BLaER1 (cell line): ENCODE measurements at regions not wholly inside any gene's neighbourhood (a gene's known extent, or its start where the extent isn't known, plus 50 kb on each side); places are given as distances from the start of the nearest gene placed in this dataset.

Experiments used
- H3K27ac ChIP-seq: shearing (Covaris generic); formaldehyde crosslinking; 2 replicates; pipeline ENCODE4 v1.8.1; 2022
- H3K27me3 ChIP-seq: shearing (Covaris generic); formaldehyde crosslinking; 2 replicates; pipeline ENCODE4 v1.8.1; 2022
- H3K36me3 ChIP-seq: shearing (Covaris generic); formaldehyde crosslinking; 2 replicates; pipeline ENCODE4 v1.8.1; 2022
- H3K4me1 ChIP-seq: shearing (Covaris generic); formaldehyde crosslinking; 2 replicates; pipeline ENCODE4 v1.8.1; 2022
- H3K4me2 ChIP-seq: shearing (Covaris generic); formaldehyde crosslinking; 2 replicates; pipeline ENCODE4 v1.8.1; 2022
- H3K4me3 ChIP-seq: shearing (Covaris generic); formaldehyde crosslinking; 2 replicates; pipeline ENCODE4 v1.8.1; 2022
- H3K9ac ChIP-seq: shearing (Covaris generic); formaldehyde crosslinking; 2 replicates; pipeline ENCODE4 v1.8.1; 2022
- H3K9me3 ChIP-seq: shearing (Covaris generic); formaldehyde crosslinking; 2 replicates; pipeline ENCODE4 v1.8.1; 2022
- H4K20me1 ChIP-seq: shearing (Covaris generic); formaldehyde crosslinking; 2 replicates; pipeline ENCODE4 v1.8.1; 2022
- Cebpa-rat ChIP-seq: shearing (Covaris generic); IDR thresholded peaks from 2 replicates; pipeline ENCODE4 v1.8.1; 2022

DNA sequence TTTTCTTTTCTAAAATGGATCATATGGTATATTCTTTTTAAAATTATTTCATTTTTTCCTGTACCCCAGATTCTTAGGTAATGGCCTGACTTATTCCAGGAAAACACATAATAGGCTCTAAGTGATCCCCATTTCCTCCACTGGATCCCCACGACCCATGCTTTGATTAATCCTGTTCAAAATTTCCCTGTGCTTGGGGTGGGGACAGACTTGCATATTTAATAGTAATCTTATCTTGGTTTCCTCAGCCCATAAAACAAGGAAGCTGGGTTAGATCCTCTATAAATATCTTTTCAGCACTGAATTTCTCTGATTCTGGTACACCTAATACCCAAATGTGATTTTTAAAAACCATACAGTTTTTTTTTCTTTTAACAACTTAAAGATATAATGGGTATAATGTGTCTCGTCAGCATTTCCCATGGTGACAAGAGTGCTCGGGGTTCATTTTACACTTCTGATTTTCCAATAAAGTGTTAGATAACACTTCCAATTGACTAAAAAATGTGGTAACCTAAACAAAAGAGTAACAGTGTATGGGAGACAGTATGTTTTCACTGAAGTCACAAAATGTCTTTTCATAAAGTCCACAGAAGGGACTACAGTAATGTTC is 693.5 kb upstream of the TENM3 start:
- H3K4me2 ChIP-seq, result no peak overlapping the region
- H3K27me3 ChIP-seq, result no peaks in the 10 kb centered on the region
- no peaks in the 10 kb centered on the region for H3K9me3 ChIP-seq
- H4K20me1 ChIP-seq, result no peaks in the 10 kb centered on the region
- H3K9ac ChIP-seq, result no peak overlapping the region
- no peak for TF ChIP-seq Cebpa-rat
- H3K27ac ChIP-seq, result no peak overlapping the region
- H3K36me3 ChIP-seq, result no peaks in the 10 kb centered on the region
- no peaks in the 10 kb centered on the region for H3K4me1 ChIP-seq
- H3K4me3 ChIP-seq, result no peak overlapping the region

- Histone ChIP-seq H3K27ac (no peak overlapping the region), H3K9ac (no peak overlapping the region), H4K20me1 (no peaks in the 10 kb centered on the region), H3K4me2 (no peak overlapping the region), H3K27me3 (no peaks in the 10 kb centered on the region), H3K9me3 (no peaks in the 10 kb centered on the region), H3K4me3 (no peak overlapping the region), H3K4me1 (no peaks in the 10 kb centered on the region), H3K36me3 (no peaks in the 10 kb centered on the region)
- no peak for TF ChIP-seq Cebpa-rat
Measured at GRCh38 chr4:181550381-181550780, 692.8 kb upstream of the TENM3 start.

DNA sequence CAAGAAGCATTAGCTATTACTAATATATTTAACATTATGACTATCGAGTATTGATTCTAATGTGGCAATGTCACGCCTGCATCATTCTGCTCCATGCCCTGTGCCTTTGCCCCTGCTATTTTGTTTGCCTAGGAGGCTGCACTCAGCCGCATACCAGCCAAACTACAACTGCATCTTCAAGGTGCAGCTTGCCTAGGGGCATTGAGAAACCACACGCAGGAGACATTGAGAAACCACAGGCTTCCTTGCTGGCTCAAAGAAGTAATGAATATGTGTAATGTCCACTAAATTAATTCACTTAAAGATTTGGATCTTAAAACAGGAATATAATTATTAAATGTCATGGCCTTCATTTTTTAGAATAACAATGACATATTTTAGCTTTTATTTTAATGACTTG is 683.6 kb upstream of the TENM3 start:
- TF ChIP-seq Cebpa-rat, result no peak
- Histone ChIP-seq H3K9me3 (no peaks in the 10 kb centered on the region), H3K4me3 (no peak overlapping the region), H3K27me3 (no peaks in the 10 kb centered on the region), H3K4me2 (no peak overlapping the region), H3K27ac (no peak overlapping the region), H4K20me1 (no peaks in the 10 kb centered on the region), H3K4me1 (no peaks in the 10 kb centered on the region), H3K9ac (no peak overlapping the region), H3K36me3 (no peaks in the 10 kb centered on the region)

DNA sequence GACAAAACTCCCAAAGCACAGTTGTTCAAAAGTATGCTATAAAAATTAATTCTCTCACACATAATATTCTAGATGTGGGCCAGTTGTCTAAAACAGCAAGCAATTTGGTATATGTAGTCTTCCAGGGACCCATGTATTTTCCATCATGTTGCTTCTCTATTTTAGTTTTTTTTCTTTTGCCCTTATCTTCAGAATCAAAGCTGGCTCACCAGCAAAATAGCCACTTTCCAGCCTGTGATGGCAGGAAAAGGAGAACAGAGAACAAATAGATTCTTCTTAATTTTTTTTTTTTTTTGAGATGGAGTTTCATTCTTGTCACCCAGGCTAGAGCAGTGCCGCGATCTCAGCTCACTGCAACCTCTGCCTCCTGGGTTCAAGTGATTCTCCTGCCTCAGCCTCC is 680.8 kb upstream of the TENM3 start:
- no peak overlapping the region for H3K4me3 ChIP-seq

GRCh38 chr4:181564625-181565024 is 678.6 kb upstream of the TENM3 start:
- Histone ChIP-seq H3K9ac (no peak overlapping the region), H3K27me3 (no peaks in the 10 kb centered on the region), H3K27ac (no peak overlapping the region), H3K36me3 (no peaks in the 10 kb centered on the region), H3K4me3 (no peak overlapping the region), H3K4me2 (no peak overlapping the region), H3K4me1 (no peaks in the 10 kb centered on the region), H3K9me3 (no peaks in the 10 kb centered on the region), H4K20me1 (no peaks in the 10 kb centered on the region)
- no peak for TF ChIP-seq Cebpa-rat

More for the DNA sequence above, 680.8 kb upstream of the TENM3 start:
- H3K36me3 ChIP-seq, result no peaks in the 10 kb centered on the region
- H4K20me1 ChIP-seq, result no peaks in the 10 kb centered on the region
- TF ChIP-seq Cebpa-rat, result no peak
- no peak overlapping the region for H3K9ac ChIP-seq
- H3K9me3 ChIP-seq, result no peaks in the 10 kb centered on the region
- no peak overlapping the region for H3K4me2 ChIP-seq
- no peak overlapping the region for H3K27ac ChIP-seq
- no peaks in the 10 kb centered on the region for H3K4me1 ChIP-seq
- no peaks in the 10 kb centered on the region for H3K27me3 ChIP-seq

DNA sequence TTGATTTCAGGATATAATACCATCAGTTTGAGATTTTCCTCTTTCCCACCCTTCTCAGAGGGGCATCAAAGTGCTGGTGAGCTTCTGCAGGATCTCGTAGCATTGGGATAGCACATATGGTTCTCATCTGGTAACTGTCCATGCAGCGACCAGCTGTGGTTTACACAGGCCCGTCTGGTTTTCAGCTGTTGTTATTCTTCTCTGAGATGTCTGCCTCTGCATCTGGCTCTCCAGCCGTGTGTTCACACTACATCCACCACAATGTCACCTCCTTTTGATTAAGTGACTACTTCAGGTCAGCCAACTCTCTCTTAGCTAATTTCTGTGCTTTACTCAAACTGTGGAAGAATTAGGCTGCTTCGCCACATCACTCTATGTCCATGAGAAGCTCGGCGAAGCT is 676.7 kb upstream of the TENM3 start:
- H3K4me1 ChIP-seq, result no peaks in the 10 kb centered on the region
- H3K4me3 ChIP-seq, result no peak overlapping the region
- H4K20me1 ChIP-seq, result no peaks in the 10 kb centered on the region
- H3K9ac ChIP-seq, result no peak overlapping the region
- no peak overlapping the region for H3K27ac ChIP-seq
- no peaks in the 10 kb centered on the region for H3K9me3 ChIP-seq
- TF ChIP-seq Cebpa-rat, result no peak
- H3K27me3 ChIP-seq, result no peaks in the 10 kb centered on the region
- no peaks in the 10 kb centered on the region for H3K36me3 ChIP-seq
- no peak overlapping the region for H3K4me2 ChIP-seq

DNA sequence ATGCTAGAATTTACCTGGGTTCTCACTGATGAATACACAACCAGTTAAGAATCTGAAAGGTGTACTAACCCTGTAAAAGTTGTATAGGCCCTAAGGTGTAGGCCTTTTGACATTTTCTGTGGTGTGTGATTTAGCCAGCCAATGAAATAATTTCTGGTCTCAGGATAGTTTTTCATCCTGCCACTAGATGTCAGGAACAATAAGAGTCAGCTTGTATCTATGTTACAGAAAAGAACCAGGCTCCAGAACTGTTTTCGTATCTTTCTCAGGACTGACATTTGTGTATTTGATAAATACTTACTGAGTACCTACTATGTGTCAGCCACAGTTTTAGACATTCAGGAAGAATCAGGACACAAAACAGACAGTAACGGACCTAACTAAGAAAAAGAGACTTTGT is 673.6 kb upstream of the TENM3 start:
- Histone ChIP-seq H3K27ac (no peak overlapping the region), H4K20me1 (no peaks in the 10 kb centered on the region), H3K9me3 (no peaks in the 10 kb centered on the region), H3K4me2 (no peak overlapping the region), H3K36me3 (no peaks in the 10 kb centered on the region), H3K27me3 (no peaks in the 10 kb centered on the region), H3K9ac (no peak overlapping the region), H3K4me1 (no peaks in the 10 kb centered on the region), H3K4me3 (no peak overlapping the region)
- no peak for TF ChIP-seq Cebpa-rat

GRCh38 chr4:181578911-181579310 is 664.3 kb upstream of the TENM3 start:
- no peak overlapping the region for H3K9ac ChIP-seq
- 0 out of 2 replicates have a peak, but pooled peaks cover 4% of the 10 kb centered on the region for H3K9me3 ChIP-seq
- H3K36me3 ChIP-seq, result no peaks in the 10 kb centered on the region
- H3K4me1 ChIP-seq, result no peaks in the 10 kb centered on the region
- no peak for TF ChIP-seq Cebpa-rat
- H3K4me3 ChIP-seq, result no peak overlapping the region
- H3K4me2 ChIP-seq, result no peak overlapping the region
- no peaks in the 10 kb centered on the region for H4K20me1 ChIP-seq
- no peak overlapping the region for H3K27ac ChIP-seq
- H3K27me3 ChIP-seq, result no peaks in the 10 kb centered on the region

DNA sequence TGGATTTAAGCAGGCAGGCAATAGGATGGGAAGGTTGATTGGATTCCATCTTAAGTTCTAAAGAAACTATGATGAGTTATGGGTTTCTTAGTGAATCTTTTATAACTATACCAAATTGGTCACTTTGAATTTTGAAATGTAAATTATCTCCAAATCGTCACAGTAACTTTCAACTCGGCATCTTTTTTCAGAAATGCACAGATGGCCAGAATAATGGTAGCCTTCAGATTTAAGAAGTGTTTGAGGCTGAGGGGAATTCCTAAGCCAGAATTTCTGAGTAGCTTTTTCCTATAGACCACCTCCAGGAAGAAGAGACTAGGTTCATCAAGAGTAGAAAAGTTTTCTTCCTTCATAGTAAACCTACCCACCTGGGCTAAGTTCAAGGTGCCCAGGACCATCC is 663.7 kb upstream of the TENM3 start:
- no peak overlapping the region for H3K27ac ChIP-seq
- no peaks in the 10 kb centered on the region for H3K36me3 ChIP-seq
- H3K27me3 ChIP-seq, result no peaks in the 10 kb centered on the region
- no peaks in the 10 kb centered on the region for H4K20me1 ChIP-seq
- TF ChIP-seq Cebpa-rat, result no peak
- H3K9ac ChIP-seq, result no peak overlapping the region
- H3K9me3 ChIP-seq, result 0 out of 2 replicates have a peak, but pooled peaks cover 4% of the 10 kb centered on the region
- H3K4me2 ChIP-seq, result no peak overlapping the region
- no peak overlapping the region for H3K4me3 ChIP-seq
- H3K4me1 ChIP-seq, result no peaks in the 10 kb centered on the region

- Histone ChIP-seq H3K4me3 (no peak overlapping the region), H3K9ac (no peak overlapping the region), H3K36me3 (no peaks in the 10 kb centered on the region), H3K27ac (no peak overlapping the region), H4K20me1 (no peaks in the 10 kb centered on the region), H3K4me1 (no peaks in the 10 kb centered on the region), H3K27me3 (no peaks in the 10 kb centered on the region), H3K9me3 (0 out of 2 replicates have a peak, but pooled peaks cover 4% of the 10 kb centered on the region), H3K4me2 (no peak overlapping the region)
- TF ChIP-seq Cebpa-rat, result no peak
Measured at GRCh38 chr4:181581983-181582382, 661.2 kb upstream of the TENM3 start.

DNA sequence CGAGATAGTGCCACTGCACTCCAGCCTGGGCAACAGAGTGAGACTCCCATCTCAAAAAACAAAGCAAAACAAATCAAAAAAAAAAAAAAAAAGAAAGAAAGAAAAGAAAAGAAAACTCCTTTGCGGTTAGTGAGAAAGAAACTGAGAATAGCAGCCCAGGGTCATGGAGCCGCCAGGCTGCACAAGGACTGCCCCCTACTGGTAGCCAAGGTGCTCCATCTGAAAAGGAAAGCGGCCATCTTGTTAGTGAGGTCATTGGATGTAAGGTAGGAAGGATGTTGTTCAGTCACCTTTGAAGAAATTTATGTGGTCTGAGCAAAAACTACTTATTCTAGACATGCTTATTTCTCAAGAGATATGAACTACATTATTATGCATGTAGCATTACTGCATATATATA is 660.6 kb upstream of the TENM3 start:
- no peaks in the 10 kb centered on the region for H3K27me3 ChIP-seq
- H3K4me1 ChIP-seq, result no peaks in the 10 kb centered on the region
- no peak overlapping the region for H3K4me2 ChIP-seq
- no peak overlapping the region for H3K27ac ChIP-seq
- no peaks in the 10 kb centered on the region for H3K36me3 ChIP-seq
- no peak overlapping the region for H3K9ac ChIP-seq
- TF ChIP-seq Cebpa-rat, result no peak
- no peak overlapping the region for H3K4me3 ChIP-seq
- H4K20me1 ChIP-seq, result no peaks in the 10 kb centered on the region
- 0 out of 2 replicates have a peak, but pooled peaks cover 4% of the 10 kb centered on the region for H3K9me3 ChIP-seq
